ENCODE measurements at regions not wholly inside any gene's neighbourhood (a gene's known extent, or its start where the extent isn't known, plus 50 kb on each side); places are given as distances from the start of the nearest gene placed in this dataset.

- intact Hi-C loops (cut with DNase I) = no loop called here
- Histone ChIP-seq H3K4me3 (no peak overlapping the region), H3K36me3 (no peaks in the 10 kb centered on the region), H3K27me3 (no peaks in the 10 kb centered on the region), H3K4me1 (peaks cover 0 to 4% of the 10 kb centered on the region in 2 donors), H3K9me3 (no peaks in the 10 kb centered on the region), H3K27ac (peak overlapping the region in 1 of 2 donors; percentile 14)
- ATAC-seq = no peak
- TF ChIP-seq CTCF (IDR thresholded peaks at IDR 0.05) = no peak
- DNase-seq = peak in 1 of 4 donors; percentile 39
Measured at GRCh38 chr9:89903141-89903475, 298.3 kb downstream of the GADD45G start.

- DNase-seq (no peak), ATAC-seq (no peak)
- Histone ChIP-seq H3K4me1 (peaks cover 0 to 4% of the 10 kb centered on the region in 2 donors), H3K4me3 (no peak overlapping the region), H3K9me3 (no peaks in the 10 kb centered on the region), H3K27ac (no peak overlapping the region), H3K36me3 (no peaks in the 10 kb centered on the region), H3K27me3 (no peaks in the 10 kb centered on the region)
- intact Hi-C loops (cut with DNase I) = no loop called here
- TF ChIP-seq CTCF (IDR thresholded peaks at IDR 0.05) = no peak
Measured at GRCh38 chr9:89905606-89906338, 301.0 kb downstream of the GADD45G start.

GRCh38 chr9:89911721-89912604, 307.2 kb downstream of the GADD45G start:
- Histone ChIP-seq H3K4me3 (no peak overlapping the region), H3K9me3 (no peaks in the 10 kb centered on the region), H3K27ac (no peak overlapping the region), H3K27me3 (no peaks in the 10 kb centered on the region), H3K4me1 (peaks cover 4 to 12% of the 10 kb centered on the region in 2 donors), H3K36me3 (no peaks in the 10 kb centered on the region)
- TF ChIP-seq CTCF (IDR thresholded peaks at IDR 0.05) = no peak
- intact Hi-C loops (cut with DNase I) = no loop called here
- no peak for DNase-seq
- peak; percentile 75 for ATAC-seq

- ATAC-seq (peak; percentile 60), DNase-seq (no peak)
- no peaks in the 10 kb centered on the region for H3K9me3 ChIP-seq
- no peaks in the 10 kb centered on the region for H3K27me3 ChIP-seq
- no peak for TF ChIP-seq CTCF (IDR thresholded peaks at IDR 0.05)
- no peak overlapping the region for H3K27ac ChIP-seq
- intact Hi-C loops (cut with DNase I) = no loop called here
- peaks cover 4 to 12% of the 10 kb centered on the region in 2 donors for H3K4me1 ChIP-seq
- H3K4me3 ChIP-seq = no peak overlapping the region
- no peaks in the 10 kb centered on the region for H3K36me3 ChIP-seq
Measured at GRCh38 chr9:89912605-89912953, 307.8 kb downstream of the GADD45G start.

GRCh38 chr9:89915187-89915586, 310.4 kb downstream of the GADD45G start:
- Histone ChIP-seq H3K36me3 (no peaks in the 10 kb centered on the region), H3K9me3 (no peaks in the 10 kb centered on the region), H3K4me1 (peaks cover 4 to 12% of the 10 kb centered on the region in 2 donors), H3K4me3 (no peak overlapping the region), H3K27me3 (no peaks in the 10 kb centered on the region), H3K27ac (no peak overlapping the region)
- intact Hi-C loops (cut with DNase I) = no loop called here
- TF ChIP-seq CTCF (IDR thresholded peaks at IDR 0.05) = no peak
- ATAC-seq (no peak), DNase-seq (no peak)
